ENCODE measurements at regions not wholly inside any gene's neighbourhood (a gene's known extent, or its start where the extent isn't known, plus 50 kb on each side); places are given as distances from the start of the nearest gene placed in this dataset.

GRCh38 chr12:115767916-115768315 lies 509.6 kb downstream of the MED13L start:
- no peak for TF ChIP-seq SP1 (IDR thresholded peaks at IDR 0.05)
- no peak for TF ChIP-seq ZNF384 (IDR thresholded peaks at IDR 0.05)
- TF ChIP-seq ELF4 (IDR thresholded peaks at IDR 0.05), result no peak
- no peak for TF ChIP-seq TARDBP (IDR thresholded peaks at IDR 0.05)
- TF ChIP-seq FOXM1 (IDR thresholded peaks at IDR 0.05; ENCODE audit: borderline replicate concordance), result no peak
- TF ChIP-seq FOXK2 (IDR thresholded peaks at IDR 0.05), result no peak
